WI38 (cell line): ENCODE measurements at regions not wholly inside any gene's neighbourhood (a gene's known extent, or its start where the extent isn't known, plus 50 kb on each side); places are given as distances from the start of the nearest gene placed in this dataset.

ENCODE experiments used
- H3K4me3 ChIP-seq: 2 replicates; pipeline ENCODE4 v1.5.1; 2011; ENCODE audit warnings: low read depth, mild to moderate bottlenecking, control low read depth, low read length
- CTCF ChIP-seq: IDR thresholded peaks from 2 replicates; pipeline ENCODE4 v1.5.1; 2012; ENCODE audit warnings: low read depth, mild to moderate bottlenecking, control low read depth, low read length

GRCh38 chr2:6506361-6506794 is 359.3 kb downstream of the CMPK2 start:
- TF ChIP-seq CTCF: no peak
- H3K4me3 ChIP-seq: no peak overlapping the region

- H3K4me3 ChIP-seq: no peak overlapping the region
- no peak for TF ChIP-seq CTCF
Measured at GRCh38 chr2:6506859-6507258, 358.8 kb downstream of the CMPK2 start.

- H3K4me3 ChIP-seq: no peak overlapping the region
- no peak for TF ChIP-seq CTCF
Measured at GRCh38 chr2:6510532-6510931, 355.2 kb downstream of the CMPK2 start.

- H3K4me3 ChIP-seq: no peak overlapping the region
- TF ChIP-seq CTCF: no peak
Measured at GRCh38 chr2:6512589-6512988, 353.1 kb downstream of the CMPK2 start.

- TF ChIP-seq CTCF: no peak
- no peak overlapping the region for H3K4me3 ChIP-seq
Measured at GRCh38 chr2:6516674-6517073, 349.0 kb downstream of the CMPK2 start.

- H3K4me3 ChIP-seq: no peak overlapping the region
- no peak for TF ChIP-seq CTCF
Measured at GRCh38 chr2:6518361-6518760, 347.3 kb downstream of the CMPK2 start.

- TF ChIP-seq CTCF: no peak
- H3K4me3 ChIP-seq: no peak overlapping the region
Measured at GRCh38 chr2:6523476-6523875, 342.2 kb downstream of the CMPK2 start.
